Omental fat pad (tissue), 3 donors: ENCODE measurements at regions not wholly inside any gene's neighbourhood (a gene's known extent, or its start where the extent isn't known, plus 50 kb on each side); places are given as distances from the start of the nearest gene placed in this dataset.

Experiments used
- ATAC-seq: fragments of 150-250 bp; one replicate; pipeline ENCODE4 v1.9.1; 2016; ENCODE audit warnings: mild to moderate bottlenecking, moderate library complexity; ENCODE audit not compliant: low FRiP score
- DNase-seq: peaks from one replicate; pipeline ENCODE4 v3.0.0-alpha.2; 2019; ENCODE audit warnings: low spot score
- TF ChIP-seq, protein P1 (sequence below), 3 donors: fragments of 450-650 bp; IDR thresholded peaks; one replicate each; pipeline ENCODE4 v1.5.1; 2016 to 2017; ENCODE audit warnings: antibody characterized with exemption in 3 of 3, mild to moderate bottlenecking in 3 of 3, moderate library complexity in 2 of 3

DNA sequence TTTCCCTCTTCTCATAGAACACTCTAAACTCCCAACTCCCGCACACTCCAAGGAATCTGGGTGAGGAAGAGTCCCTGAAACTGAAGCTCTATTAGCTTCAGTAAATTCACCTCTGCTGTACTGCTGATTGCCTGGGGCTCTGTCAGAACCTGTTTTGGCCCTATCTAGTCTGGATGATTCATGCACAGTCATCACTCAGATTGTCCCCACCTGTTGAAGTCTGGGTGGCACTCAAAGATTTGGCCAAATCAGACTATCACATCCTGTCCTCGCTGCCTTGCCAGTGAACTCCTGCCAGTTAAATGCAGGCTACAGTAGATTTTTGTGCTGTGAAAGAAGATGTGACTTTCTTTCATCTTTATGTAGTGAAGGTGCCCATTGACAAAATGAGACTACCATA is 63.5 kb upstream of the EMCN start:
- ATAC-seq = no peak
- no peak for DNase-seq
- TF ChIP-seq, protein P1, sequence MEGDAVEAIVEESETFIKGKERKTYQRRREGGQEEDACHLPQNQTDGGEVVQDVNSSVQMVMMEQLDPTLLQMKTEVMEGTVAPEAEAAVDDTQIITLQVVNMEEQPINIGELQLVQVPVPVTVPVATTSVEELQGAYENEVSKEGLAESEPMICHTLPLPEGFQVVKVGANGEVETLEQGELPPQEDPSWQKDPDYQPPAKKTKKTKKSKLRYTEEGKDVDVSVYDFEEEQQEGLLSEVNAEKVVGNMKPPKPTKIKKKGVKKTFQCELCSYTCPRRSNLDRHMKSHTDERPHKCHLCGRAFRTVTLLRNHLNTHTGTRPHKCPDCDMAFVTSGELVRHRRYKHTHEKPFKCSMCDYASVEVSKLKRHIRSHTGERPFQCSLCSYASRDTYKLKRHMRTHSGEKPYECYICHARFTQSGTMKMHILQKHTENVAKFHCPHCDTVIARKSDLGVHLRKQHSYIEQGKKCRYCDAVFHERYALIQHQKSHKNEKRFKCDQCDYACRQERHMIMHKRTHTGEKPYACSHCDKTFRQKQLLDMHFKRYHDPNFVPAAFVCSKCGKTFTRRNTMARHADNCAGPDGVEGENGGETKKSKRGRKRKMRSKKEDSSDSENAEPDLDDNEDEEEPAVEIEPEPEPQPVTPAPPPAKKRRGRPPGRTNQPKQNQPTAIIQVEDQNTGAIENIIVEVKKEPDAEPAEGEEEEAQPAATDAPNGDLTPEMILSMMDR (IDR thresholded peaks at IDR 0.05) = no peak

DNA sequence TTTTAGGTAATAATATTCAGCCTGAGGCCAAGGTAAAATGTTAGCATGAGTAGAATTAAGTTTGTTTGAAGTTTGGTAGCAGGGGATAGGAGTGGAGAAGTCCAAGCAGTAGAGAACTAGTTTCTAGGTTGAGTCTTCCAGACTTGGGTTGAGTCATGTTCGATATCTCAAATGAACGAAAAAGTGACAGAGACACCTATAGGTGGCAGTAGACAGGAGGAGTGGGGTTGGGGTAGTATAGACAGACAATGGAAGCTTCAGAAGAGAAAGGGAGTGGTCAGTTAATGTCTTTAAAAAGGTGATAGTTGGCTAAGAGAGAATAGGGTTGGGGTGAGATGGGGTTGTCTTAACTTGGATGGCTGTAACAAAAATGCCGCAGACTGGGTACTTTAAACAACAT is 58.7 kb upstream of the EMCN start:
- DNase-seq (no peak), ATAC-seq (no peak)
- TF ChIP-seq, protein P1 (IDR thresholded peaks at IDR 0.05) = no peak

DNA sequence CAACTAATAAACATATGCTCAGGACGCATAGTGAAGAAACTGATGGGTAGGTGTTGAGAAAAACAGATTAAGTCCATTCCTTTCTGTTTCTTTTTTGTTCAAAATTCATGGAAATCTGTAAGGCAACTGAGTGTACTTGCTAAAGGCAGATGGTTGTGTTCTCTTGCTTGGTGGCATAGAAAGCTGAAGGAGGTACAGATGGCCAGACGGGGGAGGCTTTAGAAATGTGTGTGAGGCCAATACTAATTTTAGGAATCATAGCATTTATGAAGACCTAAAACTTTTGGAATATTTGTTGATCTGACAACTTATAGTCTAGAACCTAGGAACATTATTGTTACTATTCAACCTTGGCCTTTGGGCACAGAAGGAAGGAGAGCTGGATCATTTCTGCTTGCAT is 56.8 kb upstream of the EMCN start:
- no peak for ATAC-seq
- DNase-seq = no peak
- TF ChIP-seq, protein P1 (IDR thresholded peaks at IDR 0.05) = no peak

DNA sequence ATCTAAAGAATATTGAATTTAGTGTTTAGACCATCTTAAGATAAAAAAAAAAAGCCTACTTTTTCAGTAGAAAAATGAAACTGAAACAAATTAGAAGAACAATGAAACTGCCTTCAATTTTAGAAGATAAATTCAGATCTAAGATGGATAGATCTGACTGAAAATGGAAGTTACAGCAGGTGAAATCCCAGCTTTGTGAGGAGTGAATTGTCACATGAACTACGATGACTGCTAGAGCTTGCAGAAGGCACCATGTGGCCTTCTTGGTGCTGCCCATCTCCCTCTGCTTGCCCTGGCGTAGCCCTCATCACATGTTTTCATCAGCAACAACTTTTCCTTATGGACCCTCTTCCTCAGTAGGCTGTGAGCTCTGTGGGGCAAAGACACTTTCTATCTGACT is 51.4 kb upstream of the EMCN start:
- ATAC-seq (no peak), DNase-seq (no peak)
- TF ChIP-seq, protein P1 (IDR thresholded peaks at IDR 0.05) = no peak
